ENCODE measurements at regions not wholly inside any gene's neighbourhood (a gene's known extent, or its start where the extent isn't known, plus 50 kb on each side); places are given as distances from the start of the nearest gene placed in this dataset.

DNA sequence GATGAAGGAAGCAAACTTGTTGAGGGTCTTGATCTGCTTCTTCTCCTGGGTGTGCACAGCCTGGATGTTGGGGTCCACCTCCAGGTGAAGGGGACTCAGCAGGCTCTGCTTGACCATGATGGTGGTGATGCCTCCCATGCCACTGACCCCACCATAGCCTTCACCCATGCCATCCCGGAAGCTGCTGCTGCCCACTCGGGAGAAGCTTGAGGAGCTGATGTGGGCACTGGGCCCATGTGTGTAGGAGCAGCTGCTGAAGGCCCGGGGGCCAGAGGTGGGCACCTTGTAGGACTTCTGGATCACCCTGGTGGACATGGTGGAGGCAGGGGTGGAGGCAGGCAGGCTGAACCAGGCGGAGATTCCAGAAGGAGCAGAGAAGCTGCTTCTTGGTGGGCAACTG lies 432.7 kb upstream of the DIPK2B start:
- no peak overlapping the region for H3K4me3 Mint-ChIP-seq
- WGBS (ENCODE audit: insufficient coverage): no CpG with 5 or more reads among the region's 4 CpGs
- no peaks in the 10 kb centered on the region for H3K36me3 Mint-ChIP-seq

DNA sequence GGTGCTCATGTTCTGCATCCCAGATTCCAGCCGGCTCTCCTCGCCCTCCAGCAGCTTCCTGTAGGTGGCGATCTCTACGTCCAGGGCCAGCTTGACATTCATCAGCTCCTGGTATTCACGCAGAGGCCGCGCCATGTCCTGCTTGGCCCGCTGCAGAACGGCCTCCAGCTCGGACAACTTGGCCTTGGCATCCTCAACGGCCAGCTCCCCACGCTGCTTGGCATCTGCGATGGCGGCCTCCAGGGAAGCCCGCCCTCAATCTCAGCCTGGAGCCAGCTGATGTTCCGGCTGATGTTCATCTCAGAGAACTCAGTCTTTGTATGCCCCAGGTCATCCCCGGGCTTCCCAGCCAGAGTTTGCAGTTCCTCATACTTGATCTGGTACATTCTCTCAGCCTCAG lies 431.8 kb upstream of the DIPK2B start:
- intact Hi-C loops (cut with micrococcal nuclease): no loop called here
- no peak overlapping the region for H3K4me3 ChIP-seq (replicated peaks in 1 of 3; ENCODE audit: low read depth in 2 of 3, low read length in 3 of 3)
- no peaks in the 10 kb centered on the region for H3K4me1 ChIP-seq (ENCODE audit: control insufficient read depth in 1 of 2, insufficient read depth in 2 of 2, low read length in 2 of 2)
- H3K36me3 ChIP-seq (replicated peaks in 1 of 2; ENCODE audit: control insufficient read depth in 1 of 2, insufficient read depth in 2 of 2, low read length in 2 of 2): no peaks in the 10 kb centered on the region
- H2AFZ ChIP-seq (ENCODE audit: insufficient read depth, low read depth, low read length, poor library complexity, severe bottlenecking): no peak overlapping the region
- 100% methylated on average over 14 of the region's 17 CpGs for WGBS (ENCODE audit: insufficient coverage)
- no peak overlapping the region for H3K4me2 ChIP-seq (replicated peaks; ENCODE audit: extremely low read depth, low read length, poor library complexity, severe bottlenecking)
- no peak overlapping the region for H3K27ac ChIP-seq (ENCODE audit: low read depth in 1 of 2, low read length in 2 of 2)
- DNase-seq: no peak
- Mint-ChIP-seq H3K27me3 (ENCODE audit: low read depth in 3 of 3) (peaks cover 0 to 18% (median 1%) of the 10 kb centered on the region in 3 donors), H3K36me3 (no peaks in the 10 kb centered on the region), H3K9me3 (peaks cover 0 to 8% (median 5%) of the 10 kb centered on the region in 7 donors), H3K4me1 (no peaks in the 10 kb centered on the region), H3K4me3 (no peak overlapping the region), H3K27ac (no peak overlapping the region)
- H3K79me2 ChIP-seq (ENCODE audit: insufficient read depth, low read length): no peaks in the 10 kb centered on the region
- peaks cover 0 to 9% of the 10 kb centered on the region in 2 donors for H3K9me3 ChIP-seq (replicated peaks in 1 of 2; ENCODE audit: control insufficient read depth in 1 of 2, insufficient read depth in 1 of 2, low read length in 2 of 2)
- H4K20me1 ChIP-seq (ENCODE audit: insufficient read depth, low read length): no peaks in the 10 kb centered on the region
- peaks cover 0 to 6% of the 10 kb centered on the region in 2 donors for H3K27me3 ChIP-seq (ENCODE audit: control insufficient read depth in 2 of 2, insufficient read depth in 2 of 2, low read length in 2 of 2)
- H3K9ac ChIP-seq (ENCODE audit: insufficient read depth, low read length, poor library complexity, severe bottlenecking): no peak overlapping the region
- TF ChIP-seq, protein P1, sequence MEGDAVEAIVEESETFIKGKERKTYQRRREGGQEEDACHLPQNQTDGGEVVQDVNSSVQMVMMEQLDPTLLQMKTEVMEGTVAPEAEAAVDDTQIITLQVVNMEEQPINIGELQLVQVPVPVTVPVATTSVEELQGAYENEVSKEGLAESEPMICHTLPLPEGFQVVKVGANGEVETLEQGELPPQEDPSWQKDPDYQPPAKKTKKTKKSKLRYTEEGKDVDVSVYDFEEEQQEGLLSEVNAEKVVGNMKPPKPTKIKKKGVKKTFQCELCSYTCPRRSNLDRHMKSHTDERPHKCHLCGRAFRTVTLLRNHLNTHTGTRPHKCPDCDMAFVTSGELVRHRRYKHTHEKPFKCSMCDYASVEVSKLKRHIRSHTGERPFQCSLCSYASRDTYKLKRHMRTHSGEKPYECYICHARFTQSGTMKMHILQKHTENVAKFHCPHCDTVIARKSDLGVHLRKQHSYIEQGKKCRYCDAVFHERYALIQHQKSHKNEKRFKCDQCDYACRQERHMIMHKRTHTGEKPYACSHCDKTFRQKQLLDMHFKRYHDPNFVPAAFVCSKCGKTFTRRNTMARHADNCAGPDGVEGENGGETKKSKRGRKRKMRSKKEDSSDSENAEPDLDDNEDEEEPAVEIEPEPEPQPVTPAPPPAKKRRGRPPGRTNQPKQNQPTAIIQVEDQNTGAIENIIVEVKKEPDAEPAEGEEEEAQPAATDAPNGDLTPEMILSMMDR (IDR thresholded peaks at IDR 0.05): no peak

More for the DNA sequence above, 432.7 kb upstream of the DIPK2B start:
- peaks cover 0 to 12% of the 10 kb centered on the region in 2 donors for H3K27me3 ChIP-seq (ENCODE audit: control insufficient read depth in 2 of 2, insufficient read depth in 2 of 2, low read length in 2 of 2)
- intact Hi-C loops (cut with micrococcal nuclease): no loop called here
- no peak for DNase-seq
- H3K9ac ChIP-seq (ENCODE audit: insufficient read depth, low read length, poor library complexity, severe bottlenecking): no peak overlapping the region
- no peaks in the 10 kb centered on the region for H4K20me1 ChIP-seq (ENCODE audit: insufficient read depth, low read length)
- H3K79me2 ChIP-seq (ENCODE audit: insufficient read depth, low read length): no peaks in the 10 kb centered on the region
- Mint-ChIP-seq H3K27ac (no peak overlapping the region), H3K27me3 (ENCODE audit: low read depth in 3 of 3) (peaks cover 0 to 18% (median 1%) of the 10 kb centered on the region in 3 donors), H3K4me1 (no peaks in the 10 kb centered on the region), H3K9me3 (peaks cover 0 to 9% (median 5%) of the 10 kb centered on the region in 7 donors)
- H3K4me1 ChIP-seq (ENCODE audit: control insufficient read depth in 1 of 2, insufficient read depth in 2 of 2, low read length in 2 of 2): no peaks in the 10 kb centered on the region
- H3K4me3 ChIP-seq (replicated peaks in 1 of 3; ENCODE audit: low read depth in 2 of 3, low read length in 3 of 3): no peak overlapping the region
- H3K36me3 ChIP-seq (replicated peaks in 1 of 2; ENCODE audit: control insufficient read depth in 1 of 2, insufficient read depth in 2 of 2, low read length in 2 of 2): no peaks in the 10 kb centered on the region
- no peak overlapping the region for H2AFZ ChIP-seq (ENCODE audit: insufficient read depth, low read depth, low read length, poor library complexity, severe bottlenecking)
- H3K9me3 ChIP-seq (replicated peaks in 1 of 2; ENCODE audit: control insufficient read depth in 1 of 2, insufficient read depth in 1 of 2, low read length in 2 of 2): peaks cover 0 to 9% of the 10 kb centered on the region in 2 donors
- no peak overlapping the region for H3K27ac ChIP-seq (ENCODE audit: low read depth in 1 of 2, low read length in 2 of 2)
- TF ChIP-seq, protein P1 (IDR thresholded peaks at IDR 0.05): no peak
- no peak overlapping the region for H3K4me2 ChIP-seq (replicated peaks; ENCODE audit: extremely low read depth, low read length, poor library complexity, severe bottlenecking)
